ENCODE measurements at regions not wholly inside any gene's neighbourhood (a gene's known extent, or its start where the extent isn't known, plus 50 kb on each side); places are given as distances from the start of the nearest gene placed in this dataset.

GRCh38 chr16:85353013-85353412 lies 240.7 kb upstream of the CIBAR2 start:
- no peak overlapping the region for H3K4me3 ChIP-seq (ENCODE audit: low read length)
- H4K20me1 ChIP-seq (ENCODE audit: control insufficient read depth, insufficient read depth, low read depth, low read length): no peaks in the 10 kb centered on the region
- no peaks in the 10 kb centered on the region for H3K9me3 ChIP-seq (ENCODE audit: control insufficient read depth, insufficient read depth, low read length)
- H3K79me2 ChIP-seq (ENCODE audit: control insufficient read depth, low read length): no peaks in the 10 kb centered on the region
- no peaks in the 10 kb centered on the region for H3K4me1 ChIP-seq (ENCODE audit: control insufficient read depth, low read length)
- TF ChIP-seq CTCF (IDR thresholded peaks at IDR 0.05; ENCODE audit: low read depth, low read length, poor library complexity, severe bottlenecking) (no peak), EZH2phosphoT487 (IDR thresholded peaks at IDR 0.05; ENCODE audit: borderline replicate concordance, low read length) (no peak)
- H3K27me3 ChIP-seq (ENCODE audit: control insufficient read depth, low read length): peaks cover 2% of the 10 kb centered on the region; the same call in 1 of the 2 replicates
- no peak overlapping the region for H3K4me2 ChIP-seq (ENCODE audit: low read length)
- H3K9me2 ChIP-seq (replicated peaks; ENCODE audit: control insufficient read depth, low read length): no peaks in the 10 kb centered on the region
- no peaks in the 10 kb centered on the region for H3K36me3 ChIP-seq (ENCODE audit: control insufficient read depth, low read length)
- no peak overlapping the region for H3K27ac ChIP-seq (ENCODE audit: low read depth, low read length)
- no peaks in the 10 kb centered on the region for H3F3A ChIP-seq (ENCODE audit: control insufficient read depth, insufficient read depth)

- TF ChIP-seq EZH2phosphoT487 (IDR thresholded peaks at IDR 0.05; ENCODE audit: borderline replicate concordance, low read length) (no peak), CTCF (IDR thresholded peaks at IDR 0.05; ENCODE audit: low read depth, low read length, poor library complexity, severe bottlenecking) (no peak)
- no peaks in the 10 kb centered on the region for H3K9me2 ChIP-seq (replicated peaks; ENCODE audit: control insufficient read depth, low read length)
- peaks cover 4% of the 10 kb centered on the region for H3K4me1 ChIP-seq (ENCODE audit: control insufficient read depth, low read length)
- no peaks in the 10 kb centered on the region for H3K9me3 ChIP-seq (ENCODE audit: control insufficient read depth, insufficient read depth, low read length)
- no peak overlapping the region for H3K4me3 ChIP-seq (ENCODE audit: low read length)
- H4K20me1 ChIP-seq (ENCODE audit: control insufficient read depth, insufficient read depth, low read depth, low read length): no peaks in the 10 kb centered on the region
- no peak overlapping the region for H3K4me2 ChIP-seq (ENCODE audit: low read length)
- H3K27ac ChIP-seq (ENCODE audit: low read depth, low read length): no peak overlapping the region
- peaks cover 2% of the 10 kb centered on the region; the same call in 1 of the 2 replicates for H3K27me3 ChIP-seq (ENCODE audit: control insufficient read depth, low read length)
- no peaks in the 10 kb centered on the region for H3F3A ChIP-seq (ENCODE audit: control insufficient read depth, insufficient read depth)
- H3K36me3 ChIP-seq (ENCODE audit: control insufficient read depth, low read length): no peaks in the 10 kb centered on the region
- H3K79me2 ChIP-seq (ENCODE audit: control insufficient read depth, low read length): no peaks in the 10 kb centered on the region
Measured at GRCh38 chr16:85353839-85354685, 241.8 kb upstream of the CIBAR2 start.

- H3K4me3 ChIP-seq (ENCODE audit: low read length): no peak overlapping the region
- no peaks in the 10 kb centered on the region for H3K9me3 ChIP-seq (ENCODE audit: control insufficient read depth, insufficient read depth, low read length)
- H3K9me2 ChIP-seq (replicated peaks; ENCODE audit: control insufficient read depth, low read length): no peaks in the 10 kb centered on the region
- no peaks in the 10 kb centered on the region for H3K79me2 ChIP-seq (ENCODE audit: control insufficient read depth, low read length)
- H3K4me2 ChIP-seq (ENCODE audit: low read length): no peak overlapping the region
- TF ChIP-seq CTCF (IDR thresholded peaks at IDR 0.05; ENCODE audit: low read depth, low read length, poor library complexity, severe bottlenecking) (no peak), EZH2phosphoT487 (IDR thresholded peaks at IDR 0.05; ENCODE audit: borderline replicate concordance, low read length) (no peak)
- H4K20me1 ChIP-seq (ENCODE audit: control insufficient read depth, insufficient read depth, low read depth, low read length): no peaks in the 10 kb centered on the region
- H3K27ac ChIP-seq (ENCODE audit: low read depth, low read length): no peak overlapping the region
- H3K4me1 ChIP-seq (ENCODE audit: control insufficient read depth, low read length): peaks cover 12% of the 10 kb centered on the region
- peaks cover 6% of the 10 kb centered on the region; the same call in 1 of the 2 replicates for H3K27me3 ChIP-seq (ENCODE audit: control insufficient read depth, low read length)
- no peaks in the 10 kb centered on the region for H3F3A ChIP-seq (ENCODE audit: control insufficient read depth, insufficient read depth)
- no peaks in the 10 kb centered on the region for H3K36me3 ChIP-seq (ENCODE audit: control insufficient read depth, low read length)
Measured at GRCh38 chr16:85354686-85355514, 242.6 kb upstream of the CIBAR2 start.
